ENCODE measurements at regions not wholly inside any gene's neighbourhood (a gene's known extent, or its start where the extent isn't known, plus 50 kb on each side); places are given as distances from the start of the nearest gene placed in this dataset.

DNA sequence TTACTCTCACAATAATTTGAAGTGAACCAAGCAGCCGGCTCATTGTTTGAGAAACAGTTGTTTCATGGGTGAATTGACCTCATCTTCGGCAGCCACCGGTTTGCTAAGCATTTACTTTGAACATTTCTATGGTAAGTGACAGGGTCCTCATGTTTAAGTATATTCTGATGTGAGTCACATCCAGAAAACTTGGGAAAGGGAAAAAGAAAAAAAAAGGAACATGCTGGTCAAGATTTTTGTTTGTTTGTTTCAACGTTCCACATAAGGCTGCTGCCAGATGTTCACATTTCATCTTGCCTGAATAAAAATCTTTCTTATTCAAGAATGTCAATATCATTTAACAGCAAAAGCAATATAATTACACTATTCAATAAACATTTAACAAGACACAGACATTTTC, 55.0 kb upstream of the EXOC2 start:
- intact Hi-C loops (cut with DNase I) = no loop called here
- no peak for ATAC-seq
- no peak for DNase-seq

GRCh38 chr6:747028-747427, 54.1 kb upstream of the EXOC2 start:
- no peak for DNase-seq
- intact Hi-C loops (cut with DNase I) = no loop called here
- ATAC-seq = no peak

- DNase-seq (no peak), ATAC-seq (no peak)
- intact Hi-C loops (cut with DNase I) = no loop called here
These were observed 51.9 kb upstream of the EXOC2 start for GRCh38 chr6:744666-745353.

DNA sequence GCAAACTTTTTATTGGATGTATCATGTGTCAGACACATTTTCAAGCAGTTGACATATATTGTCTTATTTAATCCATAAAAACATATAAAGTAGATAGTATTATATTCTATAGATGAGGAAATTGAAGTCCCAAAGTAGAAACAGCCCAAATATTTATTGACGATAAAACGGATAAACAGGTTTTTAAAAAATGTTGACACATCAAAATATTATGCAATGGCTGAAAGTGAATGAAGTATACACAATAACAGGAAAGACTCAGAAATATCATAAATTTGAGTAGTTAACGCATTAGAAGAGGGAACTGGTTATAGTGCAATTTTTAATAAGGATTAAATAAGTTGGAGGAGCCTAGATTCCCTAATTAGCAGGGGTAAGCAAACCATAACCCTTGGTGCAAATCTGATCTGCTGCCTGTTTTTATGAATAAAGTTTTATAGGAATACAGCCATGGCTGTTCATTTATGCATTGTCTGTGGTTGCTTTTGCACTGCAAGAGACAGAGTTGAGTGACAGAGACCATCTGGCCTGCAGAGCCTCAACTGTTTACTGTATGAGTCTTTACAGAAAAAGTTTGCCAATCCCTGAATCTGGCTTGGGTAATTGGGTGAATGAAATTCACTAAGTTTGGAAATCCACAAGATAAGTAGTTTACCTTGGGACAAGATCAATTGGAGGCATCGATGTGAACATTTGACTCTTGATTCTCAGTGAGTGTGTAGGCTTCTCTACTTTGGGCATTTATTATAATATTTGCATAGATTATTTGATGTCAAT, 50.6 kb upstream of the EXOC2 start:
- intact Hi-C loops (cut with DNase I) = no loop called here
- no peak for ATAC-seq
- no peak for DNase-seq

All from left cardiac atrium (tissue), 4 donors.